CD14-positive monocyte (primary cell): ENCODE measurements at regions not wholly inside any gene's neighbourhood (a gene's known extent, or its start where the extent isn't known, plus 50 kb on each side); places are given as distances from the start of the nearest gene placed in this dataset.
A peak's percentile ranks its signal among the peaks of the same experiment; 100 is the strongest.

Experiments
- DNase-seq, 3 donors: peaks; one replicate each; pipeline ENCODE4 v3.0.0-alpha.2; 2011 to 2022
- H2AFZ ChIP-seq: 2 replicates; pipeline ENCODE4 v1.6.0; 2012; ENCODE audit warnings: mild to moderate bottlenecking, low read depth, low read length, inconsistent platforms; ENCODE audit not compliant: insufficient read depth, poor library complexity, severe bottlenecking
- H3K27ac ChIP-seq, 2 donors: 1 replicate in 1 of 2; 2 replicates in 1 of 2; pipeline ENCODE4 v1.5.1; 2012 to 2013; ENCODE audit warnings: low read length in 2 of 2, control low read depth in 1 of 2, inconsistent platforms in 1 of 2, low read depth in 1 of 2, mild to moderate bottlenecking in 1 of 2
- H3K27me3 ChIP-seq, 2 donors: one replicate each; pipeline versions ENCODE4 v1.6.0 to v1.6.1; 2011 to 2013; ENCODE audit warnings: low read length in 2 of 2; ENCODE audit not compliant: control insufficient read depth in 2 of 2, insufficient read depth in 2 of 2
- H3K36me3 ChIP-seq, 2 donors: replicated peaks in 1 of 2; 1 replicate in 1 of 2; 2 replicates in 1 of 2; pipeline versions ENCODE4 v1.5.1 to v1.6.1; 2012 to 2013; ENCODE audit warnings: low read length in 2 of 2, control low read depth in 1 of 2, inconsistent platforms in 1 of 2, mild to moderate bottlenecking in 1 of 2; ENCODE audit not compliant: insufficient read depth in 2 of 2, control insufficient read depth in 1 of 2
- H3K4me1 ChIP-seq, 2 donors: 1 replicate in 1 of 2; 2 replicates in 1 of 2; pipeline versions ENCODE4 v1.5.1 to v1.6.1; 2012 to 2013; ENCODE audit warnings: low read length in 2 of 2, control low read depth in 1 of 2, inconsistent platforms in 1 of 2, mild to moderate bottlenecking in 1 of 2, moderate library complexity in 1 of 2; ENCODE audit not compliant: insufficient read depth in 2 of 2, control insufficient read depth in 1 of 2
- H3K4me2 ChIP-seq: replicated peaks from 2 replicates; pipeline ENCODE3; 2012; ENCODE audit warnings: low read length, moderate library complexity, mild to moderate bottlenecking; ENCODE audit not compliant: poor library complexity, severe bottlenecking; ENCODE audit errors: extremely low read depth
- H3K4me3 ChIP-seq, 3 experiments: fragments of 200-600 bp in 1 of 3; sonication (generic) in 1 of 3; replicated peaks in 1 of 3; 1 replicate in 2 of 3; 2 replicates in 1 of 3; pipeline ENCODE4 v1.5.1; 2011 to 2013; ENCODE audit warnings: low read length in 3 of 3, mild to moderate bottlenecking in 3 of 3, control low read depth in 2 of 3, low read depth in 2 of 3, inconsistent platforms in 1 of 3, moderate library complexity in 1 of 3
- H3K79me2 ChIP-seq: 2 replicates; pipeline ENCODE4 v1.6.0; 2012; ENCODE audit warnings: mild to moderate bottlenecking, control low read depth, inconsistent platforms, low read length, moderate library complexity; ENCODE audit not compliant: insufficient read depth
- H3K9ac ChIP-seq: 2 replicates; pipeline ENCODE4 v1.6.0; 2017; ENCODE audit warnings: low read length, mild to moderate bottlenecking; ENCODE audit not compliant: insufficient read depth, poor library complexity, severe bottlenecking
- H3K9me3 ChIP-seq, 2 donors: replicated peaks in 1 of 2; 1 replicate in 1 of 2; 2 replicates in 1 of 2; pipeline versions ENCODE4 v1.5.1 to v1.6.1; 2012 to 2013; ENCODE audit warnings: low read length in 2 of 2, control low read depth in 1 of 2; ENCODE audit not compliant: control insufficient read depth in 1 of 2, insufficient read depth in 1 of 2
- H4K20me1 ChIP-seq: 2 replicates; pipeline ENCODE4 v1.6.0; 2012; ENCODE audit warnings: mild to moderate bottlenecking, low read length, control low read depth, moderate library complexity; ENCODE audit not compliant: insufficient read depth
- H3K27ac Mint-ChIP-seq, 7 donors: one replicate each; pipeline ENCODE4 v1.8.0; 2020; ENCODE audit warnings: mild to moderate bottlenecking in 7 of 7, mixed read lengths in 7 of 7, moderate library complexity in 6 of 7, inconsistent platforms in 2 of 7
- H3K27me3 Mint-ChIP-seq, 3 donors: one replicate each; pipeline ENCODE4 v1.8.0; 2021 to 2022; ENCODE audit warnings: low read depth in 3 of 3, mild to moderate bottlenecking in 3 of 3, mixed read lengths in 3 of 3, moderate library complexity in 3 of 3, inconsistent platforms in 1 of 3
- H3K36me3 Mint-ChIP-seq, 2 donors: one replicate each; pipeline ENCODE4 v1.8.0; 2020; ENCODE audit warnings: mixed read lengths in 2 of 2, inconsistent platforms in 1 of 2, mild to moderate bottlenecking in 1 of 2
- H3K4me1 Mint-ChIP-seq: one replicate; pipeline ENCODE4 v1.8.0; 2020; ENCODE audit warnings: mild to moderate bottlenecking, mixed read lengths
- H3K4me3 Mint-ChIP-seq, 2 donors: one replicate each; pipeline ENCODE4 v1.8.0; 2020; ENCODE audit warnings: mild to moderate bottlenecking in 2 of 2, mixed read lengths in 2 of 2, moderate library complexity in 1 of 2
- H3K9me3 Mint-ChIP-seq, 7 donors: one replicate each; pipeline ENCODE4 v1.8.0; 2020 to 2022; ENCODE audit warnings: mixed read lengths in 7 of 7, mild to moderate bottlenecking in 6 of 7, moderate library complexity in 6 of 7, inconsistent platforms in 2 of 7
- CTCF ChIP-seq: fragments of 200-600 bp; IDR thresholded peaks from one replicate; pipeline ENCODE4 v1.8.0; 2022; ENCODE audit warnings: antibody characterized with exemption, mild to moderate bottlenecking
- WGBS: methylation state at CpG from one replicate; pipeline ENCODE4 v1.1.5; 2013; ENCODE audit warnings: missing lambda C conversion rate; ENCODE audit not compliant: insufficient coverage; 5-methylcytosine and 5-hydroxymethylcytosine counted together
- intact Hi-C, 2 donors: fragments of 100-400 bp; cut with micrococcal nuclease; formaldehyde crosslinking; loops; one replicate each; pipeline versions ENCODE4 v1.15.0 to v1.15.1; 2023

- Histone ChIP-seq H4K20me1 (no peaks in the 10 kb centered on the region), H3K9ac (no peak overlapping the region), H3K79me2 (no peaks in the 10 kb centered on the region), H3K9me3 (no peaks in the 10 kb centered on the region), H3K4me2 (no peak overlapping the region), H3K36me3 (no peaks in the 10 kb centered on the region), H2AFZ (no peak overlapping the region), H3K4me1 (peaks cover 9 to 13% of the 10 kb centered on the region in 2 donors), H3K4me3 (no peak overlapping the region), H3K27me3 (no peaks in the 10 kb centered on the region), H3K27ac (no peak overlapping the region)
- intact Hi-C loops: no loop called here
- peaks cover 0 to 4% (median 0%) of the 10 kb centered on the region in 7 donors for H3K9me3 Mint-ChIP-seq
- peaks cover 28% of the 10 kb centered on the region for H3K4me1 Mint-ChIP-seq
- H3K4me3 Mint-ChIP-seq: no peak overlapping the region
- peak in 1 of 3 donors; percentile 5 for DNase-seq
- no peaks in the 10 kb centered on the region for H3K27me3 Mint-ChIP-seq
- no peaks in the 10 kb centered on the region for H3K36me3 Mint-ChIP-seq
- peak overlapping the region in 2 of 7 donors; percentile 41 to 66 for H3K27ac Mint-ChIP-seq
- no peak for TF ChIP-seq CTCF
- WGBS: 88% methylated on average over 1 of the region's 6 CpGs
These were observed 1640.1 kb upstream of the CELF4 start for GRCh38 chr18:39205565-39206195.

- DNase-seq: no peak
- H3K27ac Mint-ChIP-seq: no peak overlapping the region
- Histone ChIP-seq H3K79me2 (no peaks in the 10 kb centered on the region), H3K4me1 (no peaks in the 10 kb centered on the region), H3K36me3 (no peaks in the 10 kb centered on the region), H3K4me3 (no peak overlapping the region), H3K27me3 (no peaks in the 10 kb centered on the region), H3K9ac (no peak overlapping the region), H3K9me3 (no peaks in the 10 kb centered on the region), H2AFZ (no peak overlapping the region), H3K27ac (no peak overlapping the region), H3K4me2 (no peak overlapping the region), H4K20me1 (no peaks in the 10 kb centered on the region)
- H3K4me3 Mint-ChIP-seq: no peak overlapping the region
- H3K9me3 Mint-ChIP-seq: peaks cover 0 to 6% (median 2%) of the 10 kb centered on the region in 7 donors
- H3K36me3 Mint-ChIP-seq: no peaks in the 10 kb centered on the region
- WGBS: 73% methylated on average over 3 of the region's 6 CpGs
- no peaks in the 10 kb centered on the region for H3K27me3 Mint-ChIP-seq
- intact Hi-C loops: no loop called here
- no peak for TF ChIP-seq CTCF
- H3K4me1 Mint-ChIP-seq: no peaks in the 10 kb centered on the region
These were observed 1634.6 kb upstream of the CELF4 start for GRCh38 chr18:39200153-39200552.
